Activated T-helper 17 cell treated with anti-CD3 and anti-CD28 coated beads, Interleukin-2, amount 50 U/mL, for 72 hours (primary cell): ENCODE measurements at regions not wholly inside any gene's neighbourhood (a gene's known extent, or its start where the extent isn't known, plus 50 kb on each side); places are given as distances from the start of the nearest gene placed in this dataset.
"Not testable (repeated sequence)": the region's sequence is repeated elsewhere in the genome, so short reads cannot be mapped to it uniquely, and the experiment has no call there.

ENCODE experiments used
- ATAC-seq: fragments of 150-1000 bp; cut with Tn5 transposase; replicated peaks from 2 replicates; pipeline ENCODE4 v1.10.0; 2021; ENCODE audit warnings: mild to moderate bottlenecking, moderate library complexity
- H3K27ac Mint-ChIP-seq: one replicate; pipeline ENCODE4 v1.8.0; 2022; ENCODE audit warnings: mixed read lengths
- H3K27me3 Mint-ChIP-seq: one replicate; pipeline ENCODE4 v1.8.0; 2022; ENCODE audit warnings: mixed read lengths
- H3K36me3 Mint-ChIP-seq: one replicate; pipeline ENCODE4 v1.8.0; 2022; ENCODE audit warnings: low read depth, mild to moderate bottlenecking, mixed read lengths
- H3K4me1 Mint-ChIP-seq: one replicate; pipeline ENCODE4 v1.8.0; 2022; ENCODE audit warnings: mixed read lengths
- H3K4me3 Mint-ChIP-seq: one replicate; pipeline ENCODE4 v1.8.0; 2022; ENCODE audit warnings: mild to moderate bottlenecking, mixed read lengths
- H3K9me3 Mint-ChIP-seq: one replicate; pipeline ENCODE4 v1.8.0; 2022; ENCODE audit warnings: mixed read lengths

DNA sequence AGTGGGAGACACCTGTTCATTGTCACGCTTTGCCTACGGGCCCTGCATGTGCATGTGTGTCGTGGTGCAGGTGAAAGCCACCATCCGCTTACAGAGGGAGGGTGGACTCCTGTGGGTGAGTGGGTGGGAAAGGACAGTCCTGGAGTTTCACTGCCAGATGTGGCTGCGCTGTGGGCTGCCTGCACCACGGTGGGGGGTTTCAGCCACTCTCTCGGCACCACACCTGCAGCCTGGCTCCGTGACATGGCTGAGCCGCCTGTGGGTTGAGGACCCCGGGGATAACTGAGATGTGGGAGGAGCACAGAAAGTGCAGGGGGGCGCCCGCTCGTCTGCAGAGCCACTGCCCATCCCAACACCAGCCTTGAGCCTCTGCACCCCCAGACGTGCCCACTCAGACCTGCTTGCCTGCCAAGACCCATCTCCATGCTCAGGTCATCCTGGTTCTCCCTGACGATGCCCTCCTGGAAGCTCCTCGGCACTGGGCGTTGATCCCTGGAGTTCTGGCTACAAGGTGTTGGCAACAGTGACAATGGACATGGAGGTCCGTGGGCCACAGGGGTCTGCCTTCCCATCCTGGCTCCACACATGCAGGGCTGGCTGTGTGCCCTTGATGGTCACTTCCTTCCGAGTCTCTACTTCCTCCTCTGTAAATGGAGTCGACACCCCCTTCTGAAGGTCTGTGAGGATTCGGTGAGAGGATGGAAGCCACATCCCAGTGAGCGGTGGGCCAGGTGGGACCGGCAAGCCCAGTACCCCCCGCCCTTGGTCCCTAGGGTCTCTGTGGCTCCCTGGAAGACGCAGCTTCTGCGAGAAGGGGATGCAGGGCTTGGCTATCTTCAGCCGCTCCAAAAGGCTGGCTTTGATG is 1007.0 kb downstream of the BRD1 start:
- no peak overlapping the region for H3K27ac Mint-ChIP-seq
- no peak overlapping the region for H3K4me3 Mint-ChIP-seq
- no peaks in the 10 kb centered on the region for H3K9me3 Mint-ChIP-seq
- peaks cover 22% of the 10 kb centered on the region for H3K27me3 Mint-ChIP-seq
- no peaks in the 10 kb centered on the region for H3K36me3 Mint-ChIP-seq
- ATAC-seq = no peak
- no peaks in the 10 kb centered on the region for H3K4me1 Mint-ChIP-seq

GRCh38 chr22:48819961-48820360 is 1007.7 kb downstream of the BRD1 start:
- no peaks in the 10 kb centered on the region for H3K4me1 Mint-ChIP-seq
- ATAC-seq = no peak
- H3K27me3 Mint-ChIP-seq = peaks cover 18% of the 10 kb centered on the region
- H3K4me3 Mint-ChIP-seq = no peak overlapping the region
- no peaks in the 10 kb centered on the region for H3K36me3 Mint-ChIP-seq
- no peak overlapping the region for H3K27ac Mint-ChIP-seq
- no peaks in the 10 kb centered on the region for H3K9me3 Mint-ChIP-seq

- H3K4me3 Mint-ChIP-seq = no peak overlapping the region
- H3K9me3 Mint-ChIP-seq = no peaks in the 10 kb centered on the region
- no peaks in the 10 kb centered on the region for H3K4me1 Mint-ChIP-seq
- no peak for ATAC-seq
- H3K27ac Mint-ChIP-seq = no peak overlapping the region
- H3K36me3 Mint-ChIP-seq = no peaks in the 10 kb centered on the region
- H3K27me3 Mint-ChIP-seq = peaks cover 14% of the 10 kb centered on the region
Measured at GRCh38 chr22:48819232-48819631, 1008.4 kb downstream of the BRD1 start.

GRCh38 chr22:48817491-48817890 is 1010.2 kb downstream of the BRD1 start:
- H3K4me3 Mint-ChIP-seq, H3K4me1 Mint-ChIP-seq, H3K9me3 Mint-ChIP-seq, ATAC-seq, H3K27ac Mint-ChIP-seq, H3K36me3 Mint-ChIP-seq: not testable (repeated sequence)
- H3K27me3 Mint-ChIP-seq = peaks cover 11% of the 10 kb centered on the region

- Mint-ChIP-seq H3K4me3 (no peak overlapping the region), H3K4me1 (no peaks in the 10 kb centered on the region), H3K27me3 (peaks cover 5% of the 10 kb centered on the region), H3K36me3 (no peaks in the 10 kb centered on the region), H3K9me3 (no peaks in the 10 kb centered on the region), H3K27ac (no peak overlapping the region)
- ATAC-seq = no peak
Measured at GRCh38 chr22:48811885-48812284, 1015.8 kb downstream of the BRD1 start.

DNA sequence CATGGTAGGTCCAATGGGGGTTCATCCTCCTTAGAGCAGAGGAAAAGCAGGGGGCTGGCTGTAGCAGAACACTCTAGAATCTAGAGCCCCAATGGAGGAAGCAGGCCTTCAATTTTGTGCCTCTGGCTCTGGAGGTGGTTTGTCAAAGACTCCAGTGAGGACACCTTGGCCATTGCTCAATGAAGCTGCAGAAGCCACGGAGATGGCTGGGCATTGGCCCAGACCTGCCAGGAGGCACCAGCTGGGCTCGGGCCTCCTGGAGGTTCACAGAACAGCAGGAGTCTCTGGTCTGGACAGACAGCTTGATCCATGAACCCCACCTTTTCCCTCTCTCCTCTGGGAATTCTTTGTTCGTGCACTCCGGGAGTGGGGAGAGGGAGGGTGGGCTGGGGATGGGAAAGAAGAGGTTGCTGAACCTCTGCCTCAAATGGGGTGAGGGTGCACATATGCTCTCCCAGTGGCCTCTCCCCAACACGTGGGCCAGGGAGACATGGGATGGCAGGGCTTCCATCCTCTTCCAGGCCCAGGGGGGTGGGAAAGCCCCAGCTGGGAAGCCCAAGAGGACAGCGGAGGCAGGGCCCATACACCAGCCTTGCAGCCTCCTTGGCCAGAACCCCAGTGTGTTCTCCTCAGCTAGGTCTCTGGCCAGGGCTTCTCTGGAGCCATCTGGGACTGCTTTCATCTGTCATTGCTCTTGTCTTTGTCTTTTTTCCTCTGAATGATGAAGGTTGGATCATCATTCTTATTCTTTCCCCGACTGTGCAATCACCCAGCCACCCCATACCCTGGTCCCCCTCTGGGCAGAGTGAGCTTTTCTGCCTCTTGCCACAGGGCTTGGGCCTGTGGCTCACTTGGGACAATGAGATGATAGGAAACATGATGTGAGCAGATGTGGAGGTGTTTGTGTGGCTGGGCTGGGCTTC is 1019.4 kb downstream of the BRD1 start:
- Mint-ChIP-seq H3K36me3 (no peaks in the 10 kb centered on the region), H3K4me1 (no peaks in the 10 kb centered on the region), H3K4me3 (no peak overlapping the region), H3K9me3 (no peaks in the 10 kb centered on the region), H3K27me3 (peaks cover 3% of the 10 kb centered on the region), H3K27ac (no peak overlapping the region)
- ATAC-seq = no peak

- Mint-ChIP-seq H3K36me3 (no peaks in the 10 kb centered on the region), H3K4me3 (no peak overlapping the region), H3K27me3 (peaks cover 3% of the 10 kb centered on the region), H3K27ac (no peak overlapping the region), H3K4me1 (no peaks in the 10 kb centered on the region), H3K9me3 (no peaks in the 10 kb centered on the region)
- no peak for ATAC-seq
Measured at GRCh38 chr22:48807155-48807554, 1020.5 kb downstream of the BRD1 start.

DNA sequence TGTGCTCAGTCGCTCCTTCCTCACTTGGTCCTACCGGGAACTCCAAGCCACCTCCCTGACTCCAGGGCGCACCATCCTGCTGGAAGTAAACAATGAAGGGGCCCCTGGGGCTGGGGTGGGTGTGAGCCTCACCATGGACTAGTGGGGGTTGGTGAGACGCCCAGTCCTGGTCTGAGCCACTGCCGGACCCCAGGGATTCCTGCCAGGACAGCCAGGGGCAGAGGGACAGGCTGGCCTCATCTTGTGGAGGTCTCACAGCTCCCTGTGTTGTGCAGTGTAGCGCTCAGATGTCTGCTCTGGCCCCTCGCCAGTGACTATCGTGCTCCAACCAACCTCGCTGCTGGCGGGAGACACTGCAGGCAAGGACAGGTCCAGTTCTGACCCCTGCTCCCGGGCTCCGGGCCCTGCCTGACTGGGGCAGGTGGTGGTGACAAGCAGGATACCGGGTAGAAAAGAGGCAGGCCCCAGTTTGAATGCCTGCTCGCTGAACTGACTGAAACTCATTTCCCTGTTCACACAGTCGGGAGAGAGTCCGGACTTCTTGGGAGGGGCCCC is 1021.4 kb downstream of the BRD1 start:
- no peak for ATAC-seq
- peaks cover 3% of the 10 kb centered on the region for H3K27me3 Mint-ChIP-seq

GRCh38 chr22:48805516-48805915 is 1022.2 kb downstream of the BRD1 start:
- no peaks in the 10 kb centered on the region for H3K4me1 Mint-ChIP-seq
- H3K27me3 Mint-ChIP-seq = peaks cover 3% of the 10 kb centered on the region
- H3K9me3 Mint-ChIP-seq = no peaks in the 10 kb centered on the region
- no peak for ATAC-seq
- no peak overlapping the region for H3K4me3 Mint-ChIP-seq
- no peaks in the 10 kb centered on the region for H3K36me3 Mint-ChIP-seq
- no peak overlapping the region for H3K27ac Mint-ChIP-seq

More for the DNA sequence above, 1021.4 kb downstream of the BRD1 start:
- no peaks in the 10 kb centered on the region for H3K4me1 Mint-ChIP-seq
- H3K4me3 Mint-ChIP-seq = no peak overlapping the region
- no peaks in the 10 kb centered on the region for H3K9me3 Mint-ChIP-seq
- H3K27ac Mint-ChIP-seq = no peak overlapping the region
- H3K36me3 Mint-ChIP-seq = no peaks in the 10 kb centered on the region

DNA sequence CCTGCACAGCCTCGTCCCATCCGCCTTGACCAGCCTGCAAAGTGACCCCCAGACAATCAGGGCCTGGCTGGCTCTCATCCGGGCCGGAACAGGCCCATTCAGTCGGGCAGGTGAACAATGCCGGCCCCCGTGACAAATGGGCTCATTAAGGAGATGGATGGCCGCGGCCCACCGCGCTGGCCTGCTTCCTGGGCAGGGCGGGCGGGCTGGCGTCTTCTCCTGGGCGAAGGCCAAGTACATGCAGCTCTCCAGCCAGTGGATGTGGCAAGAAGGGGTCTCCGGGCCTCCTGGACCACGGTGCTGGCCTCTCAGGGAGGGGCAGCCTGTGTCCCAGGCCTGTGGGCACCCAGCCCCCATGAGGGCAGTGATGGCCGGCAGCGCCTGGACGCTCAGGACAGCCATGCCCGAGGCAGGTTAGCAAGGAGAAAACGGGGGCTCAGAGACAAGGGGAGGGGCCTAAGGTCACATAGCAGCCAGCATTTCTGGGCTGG is 1022.8 kb downstream of the BRD1 start:
- ATAC-seq = no peak
- Mint-ChIP-seq H3K36me3 (no peaks in the 10 kb centered on the region), H3K4me1 (no peaks in the 10 kb centered on the region), H3K9me3 (no peaks in the 10 kb centered on the region), H3K27me3 (peaks cover under 1% of the 10 kb centered on the region), H3K27ac (no peak overlapping the region), H3K4me3 (no peak overlapping the region)

DNA sequence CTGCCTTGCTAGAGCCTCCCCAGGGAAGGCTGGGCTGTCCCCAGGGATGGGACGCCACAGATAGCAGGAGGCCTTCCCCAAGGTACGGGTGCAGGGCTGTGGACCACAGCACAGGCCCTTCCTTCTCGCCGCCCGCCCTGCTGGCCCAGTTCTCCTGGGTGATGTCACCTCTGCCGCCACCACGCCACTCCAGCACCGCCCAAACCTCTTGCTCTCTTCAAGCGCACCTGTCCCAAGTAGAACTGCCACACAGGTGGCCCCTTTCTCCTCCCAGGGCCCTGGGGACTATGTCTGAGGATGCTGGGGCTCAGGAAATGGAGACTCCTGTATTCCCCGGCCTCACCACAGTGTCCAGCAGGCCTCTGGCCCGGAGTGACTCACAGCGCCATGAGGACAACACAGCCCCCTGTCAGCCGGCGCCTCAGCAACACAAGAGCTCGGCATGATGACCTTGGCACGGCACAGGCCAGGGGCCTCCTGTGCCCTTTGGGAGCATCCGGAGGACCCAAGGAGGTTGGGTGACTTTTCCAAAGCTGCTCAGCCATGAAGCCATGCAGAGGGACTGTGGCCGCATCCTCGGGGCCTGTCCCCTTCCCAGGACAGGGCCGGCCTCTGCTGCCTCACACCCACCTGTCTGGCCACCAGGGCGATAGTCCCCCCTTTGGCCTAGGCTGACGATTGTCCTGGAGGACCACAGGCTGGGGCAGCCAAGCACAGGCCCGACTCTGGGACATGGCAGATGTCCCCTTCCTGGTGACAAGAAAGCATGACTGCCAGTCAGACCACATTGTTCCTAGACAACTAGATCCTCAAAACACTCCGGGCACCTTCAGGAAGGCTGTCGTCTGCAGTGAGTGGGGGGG is 1023.5 kb downstream of the BRD1 start:
- H3K4me1 Mint-ChIP-seq = no peaks in the 10 kb centered on the region
- no peak overlapping the region for H3K27ac Mint-ChIP-seq
- H3K27me3 Mint-ChIP-seq = no peaks in the 10 kb centered on the region
- no peak for ATAC-seq
- H3K9me3 Mint-ChIP-seq = no peaks in the 10 kb centered on the region
- H3K4me3 Mint-ChIP-seq = no peak overlapping the region
- no peaks in the 10 kb centered on the region for H3K36me3 Mint-ChIP-seq

- Mint-ChIP-seq H3K9me3 (no peaks in the 10 kb centered on the region), H3K4me1 (no peaks in the 10 kb centered on the region), H3K27me3 (no peaks in the 10 kb centered on the region), H3K36me3 (no peaks in the 10 kb centered on the region), H3K27ac (no peak overlapping the region), H3K4me3 (no peak overlapping the region)
- ATAC-seq = no peak
Measured at GRCh38 chr22:48803171-48803947, 1024.3 kb downstream of the BRD1 start.

DNA sequence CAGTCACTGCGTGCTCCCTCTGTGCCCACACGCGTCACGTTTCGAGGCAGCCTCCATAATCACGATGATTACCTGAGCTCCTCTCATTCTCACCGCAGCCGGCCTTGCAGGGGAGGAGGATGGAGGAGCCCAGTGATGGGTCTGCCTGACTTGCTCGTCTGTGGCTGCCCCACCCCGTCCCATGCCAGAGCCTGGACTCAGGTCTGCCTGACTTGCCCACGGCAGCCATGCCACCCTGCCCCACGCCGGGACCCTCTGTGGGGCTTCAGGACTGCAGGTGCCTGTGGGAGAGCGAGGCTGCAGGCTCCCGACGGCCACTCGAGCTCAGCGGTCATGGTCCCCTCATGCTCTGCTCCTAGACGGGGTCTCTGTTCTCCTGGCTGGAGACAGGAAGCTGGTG is 1025.1 kb downstream of the BRD1 start:
- Mint-ChIP-seq H3K9me3 (no peaks in the 10 kb centered on the region), H3K27ac (no peak overlapping the region), H3K27me3 (no peaks in the 10 kb centered on the region), H3K36me3 (no peaks in the 10 kb centered on the region), H3K4me3 (no peak overlapping the region), H3K4me1 (no peaks in the 10 kb centered on the region)
- ATAC-seq = no peak
